ENCODE measurements at regions not wholly inside any gene's neighbourhood (a gene's known extent, or its start where the extent isn't known, plus 50 kb on each side); places are given as distances from the start of the nearest gene placed in this dataset.
A peak's percentile ranks its signal among the peaks of the same experiment; 100 is the strongest.
"Not testable (repeated sequence)": the region's sequence is repeated elsewhere in the genome, so short reads cannot be mapped to it uniquely, and the experiment has no call there.

DNA sequence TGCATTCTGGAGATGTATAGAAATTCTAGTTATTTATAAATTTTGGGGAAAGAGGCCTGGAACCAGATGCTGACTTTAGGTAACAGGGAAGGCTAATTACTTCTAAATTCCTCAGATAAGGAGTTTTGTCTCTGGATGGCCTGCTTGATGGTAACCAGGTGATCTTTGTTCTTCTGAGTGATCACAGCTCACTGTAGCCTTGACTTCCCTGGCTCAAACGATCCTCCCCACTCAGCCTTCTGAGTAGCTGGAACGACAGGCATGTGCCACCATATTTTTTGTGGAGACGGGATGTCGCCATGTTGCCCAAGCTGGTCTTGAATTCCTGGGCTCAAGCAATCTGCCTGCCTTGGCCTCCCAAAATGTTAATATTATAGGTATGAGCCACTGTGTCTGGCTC lies 54.4 kb upstream of the MSH6 start:
- TF ChIP-seq, protein P1, sequence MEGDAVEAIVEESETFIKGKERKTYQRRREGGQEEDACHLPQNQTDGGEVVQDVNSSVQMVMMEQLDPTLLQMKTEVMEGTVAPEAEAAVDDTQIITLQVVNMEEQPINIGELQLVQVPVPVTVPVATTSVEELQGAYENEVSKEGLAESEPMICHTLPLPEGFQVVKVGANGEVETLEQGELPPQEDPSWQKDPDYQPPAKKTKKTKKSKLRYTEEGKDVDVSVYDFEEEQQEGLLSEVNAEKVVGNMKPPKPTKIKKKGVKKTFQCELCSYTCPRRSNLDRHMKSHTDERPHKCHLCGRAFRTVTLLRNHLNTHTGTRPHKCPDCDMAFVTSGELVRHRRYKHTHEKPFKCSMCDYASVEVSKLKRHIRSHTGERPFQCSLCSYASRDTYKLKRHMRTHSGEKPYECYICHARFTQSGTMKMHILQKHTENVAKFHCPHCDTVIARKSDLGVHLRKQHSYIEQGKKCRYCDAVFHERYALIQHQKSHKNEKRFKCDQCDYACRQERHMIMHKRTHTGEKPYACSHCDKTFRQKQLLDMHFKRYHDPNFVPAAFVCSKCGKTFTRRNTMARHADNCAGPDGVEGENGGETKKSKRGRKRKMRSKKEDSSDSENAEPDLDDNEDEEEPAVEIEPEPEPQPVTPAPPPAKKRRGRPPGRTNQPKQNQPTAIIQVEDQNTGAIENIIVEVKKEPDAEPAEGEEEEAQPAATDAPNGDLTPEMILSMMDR (IDR thresholded peaks at IDR 0.05; ENCODE audit: extremely low read depth, insufficient read depth, missing control alignments) = no peak
- in situ Hi-C loops (cut with MboI; ENCODE audit: low pct_unique_long_range_greater_than_20kb, low sequenced_read_pairs, unreplicated experiment) = no loop called here
- DNase-seq (ENCODE audit: low spot score) = no peak

DNA sequence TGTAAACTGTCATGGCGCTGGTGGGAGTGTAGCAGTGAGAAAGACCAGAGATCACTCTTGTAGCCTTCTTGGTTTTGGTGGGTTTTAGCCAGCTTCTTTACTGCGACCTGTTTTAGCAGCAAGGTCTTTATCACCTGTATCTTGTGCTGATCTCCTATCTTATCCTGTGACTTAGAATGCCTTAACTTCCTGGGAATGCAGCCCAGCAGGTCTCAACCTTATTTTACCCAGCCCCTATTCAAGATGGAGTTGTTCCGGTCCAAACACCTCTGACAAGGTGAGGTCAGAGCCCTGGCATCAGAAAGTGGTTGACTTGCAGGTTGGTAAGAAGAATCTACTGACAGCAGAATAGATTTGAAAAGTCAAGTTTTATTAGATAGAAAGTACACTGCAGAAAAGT lies 55.0 kb upstream of the MSH6 start:
- DNase-seq (ENCODE audit: low spot score) = no peak
- in situ Hi-C loops (cut with MboI; ENCODE audit: low pct_unique_long_range_greater_than_20kb, low sequenced_read_pairs, unreplicated experiment) = no loop called here
- TF ChIP-seq, protein P1 (IDR thresholded peaks at IDR 0.05; ENCODE audit: extremely low read depth, insufficient read depth, missing control alignments) = no peak

DNA sequence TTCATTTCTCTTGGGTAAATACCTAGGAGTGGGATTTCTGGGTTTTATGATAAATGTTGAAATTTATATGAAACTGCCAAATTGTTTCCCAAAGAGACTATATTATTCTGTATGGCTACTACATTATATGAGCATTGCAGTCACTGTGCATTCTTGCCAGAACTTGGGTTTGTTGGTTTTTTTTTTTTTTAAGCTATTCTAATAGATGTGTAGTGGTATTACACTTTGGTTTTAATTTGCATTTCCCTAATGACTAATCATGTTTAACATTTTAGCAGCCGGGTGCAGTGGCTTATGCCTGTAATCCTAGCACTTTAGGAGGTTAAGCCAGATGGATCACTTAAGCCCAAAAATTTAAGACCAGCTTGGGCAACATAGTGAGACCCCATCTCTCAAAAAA lies 56.0 kb upstream of the MSH6 start:
- in situ Hi-C loops (cut with MboI; ENCODE audit: low pct_unique_long_range_greater_than_20kb, low sequenced_read_pairs, unreplicated experiment) = not testable (repeated sequence)

DNA sequence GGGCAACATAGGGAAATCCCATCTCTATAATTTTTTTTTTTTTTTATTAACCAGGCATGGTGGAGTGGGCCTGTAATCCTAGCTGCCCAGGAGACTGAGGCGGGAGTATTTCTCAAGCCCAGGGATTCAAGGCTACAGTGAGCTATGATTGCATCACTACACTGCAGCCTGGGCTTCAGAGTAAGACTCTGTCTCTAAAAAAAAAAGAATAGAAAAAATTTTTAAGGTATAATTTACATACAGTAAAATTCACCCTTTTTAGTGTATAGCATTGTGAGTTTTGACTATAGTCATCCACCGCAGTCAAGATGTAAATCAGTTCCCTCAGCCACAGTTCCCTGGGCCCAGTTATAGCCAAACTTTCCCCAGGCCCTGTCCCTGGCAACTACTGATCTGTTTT lies 57.1 kb upstream of the MSH6 start:
- in situ Hi-C loops (cut with MboI; ENCODE audit: low pct_unique_long_range_greater_than_20kb, low sequenced_read_pairs, unreplicated experiment) = no loop called here
- TF ChIP-seq, protein P1 (IDR thresholded peaks at IDR 0.05; ENCODE audit: extremely low read depth, insufficient read depth, missing control alignments) = no peak
- DNase-seq (ENCODE audit: low spot score) = no peak

More for the DNA sequence above, 56.0 kb upstream of the MSH6 start:
- not testable (repeated sequence) for DNase-seq (ENCODE audit: low spot score)

DNA sequence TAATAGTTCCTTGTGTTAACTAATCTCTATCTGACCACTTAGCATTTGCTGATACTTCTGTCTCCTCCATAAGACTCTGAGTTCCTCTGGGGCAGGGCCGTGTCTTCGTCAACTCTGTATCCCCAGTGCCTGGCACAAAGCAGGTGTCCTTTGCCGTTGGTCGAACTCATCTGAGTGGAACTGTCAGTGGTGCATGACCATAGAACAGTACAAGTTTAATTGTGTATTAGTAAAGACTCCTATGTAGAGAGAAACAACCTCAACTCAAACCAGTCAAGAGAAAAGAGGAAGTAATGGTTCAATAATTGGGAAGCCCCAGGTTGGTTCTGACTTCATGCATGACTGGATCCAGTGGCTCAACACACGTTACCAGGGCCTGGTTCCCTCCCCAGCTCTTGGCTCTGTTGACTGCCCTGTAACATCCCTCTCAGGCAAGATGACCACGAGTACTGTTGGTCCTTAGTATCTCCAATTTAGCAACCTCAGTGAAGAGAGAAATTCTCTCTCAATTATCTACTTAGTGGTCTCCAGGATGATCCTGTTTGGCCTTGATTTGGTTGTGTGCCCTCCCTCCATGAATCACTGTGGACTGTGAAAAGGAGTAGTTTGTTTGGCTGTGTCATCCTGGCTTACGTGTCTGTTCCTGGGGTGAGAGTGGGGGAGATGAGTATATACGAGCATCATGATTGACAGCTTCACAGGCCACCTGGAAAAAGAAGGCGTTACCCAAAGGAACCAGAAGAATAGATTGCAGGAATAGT lies 58.5 kb upstream of the MSH6 start:
- in situ Hi-C loops (cut with MboI; ENCODE audit: low pct_unique_long_range_greater_than_20kb, low sequenced_read_pairs, unreplicated experiment) = no loop called here
- DNase-seq (ENCODE audit: low spot score) = peak; percentile 75
- TF ChIP-seq, protein P1 (IDR thresholded peaks at IDR 0.05; ENCODE audit: extremely low read depth, insufficient read depth, missing control alignments) = no peak

DNA sequence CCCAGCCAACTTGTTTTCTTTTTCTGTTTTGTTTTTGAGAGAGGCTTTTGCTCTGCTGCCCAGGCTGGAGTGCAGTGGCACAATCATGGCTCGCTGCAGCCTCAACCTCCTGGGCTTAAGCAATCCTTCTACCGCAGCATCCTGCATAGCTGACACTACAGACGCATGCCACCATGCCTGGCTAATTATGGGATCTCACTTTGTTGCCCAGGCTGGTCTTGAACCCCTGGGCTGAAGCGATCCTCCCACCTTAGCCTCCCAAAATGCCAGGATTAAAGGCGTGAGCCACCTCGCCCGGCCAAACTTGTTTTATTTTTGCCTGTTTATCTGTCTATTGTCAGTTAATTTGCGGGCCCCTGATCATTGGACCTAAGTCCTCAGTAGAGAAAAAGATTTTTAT lies 61.6 kb upstream of the MSH6 start:
- in situ Hi-C loops (cut with MboI; ENCODE audit: low pct_unique_long_range_greater_than_20kb, low sequenced_read_pairs, unreplicated experiment) = no loop called here
- DNase-seq (ENCODE audit: low spot score) = no peak
- TF ChIP-seq, protein P1 (IDR thresholded peaks at IDR 0.05; ENCODE audit: extremely low read depth, insufficient read depth, missing control alignments) = no peak

DNA sequence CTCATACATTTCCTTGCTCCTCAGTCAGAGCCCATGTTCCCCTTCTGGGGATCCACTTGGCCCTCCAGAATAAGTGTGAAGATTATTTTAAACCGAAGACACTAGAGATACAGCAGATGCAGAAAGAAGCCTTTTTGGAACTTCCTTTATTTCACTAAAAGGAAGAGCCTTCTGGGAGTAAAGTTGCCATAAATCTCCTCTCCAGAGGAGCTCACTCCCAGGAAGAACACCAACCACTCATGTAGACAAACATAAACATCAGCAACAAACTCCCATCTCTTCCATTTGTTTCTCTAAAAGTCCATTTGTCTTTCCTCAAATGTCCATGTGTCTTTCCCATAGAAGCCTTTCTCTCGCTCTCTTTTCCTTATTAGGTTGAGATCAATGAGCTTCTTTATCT lies 62.4 kb upstream of the MSH6 start:
- in situ Hi-C loops (cut with MboI; ENCODE audit: low pct_unique_long_range_greater_than_20kb, low sequenced_read_pairs, unreplicated experiment) = no loop called here
- TF ChIP-seq, protein P1 (IDR thresholded peaks at IDR 0.05; ENCODE audit: extremely low read depth, insufficient read depth, missing control alignments) = no peak
- DNase-seq (ENCODE audit: low spot score) = no peak
